ENCODE measurements at regions not wholly inside any gene's neighbourhood (a gene's known extent, or its start where the extent isn't known, plus 50 kb on each side); places are given as distances from the start of the nearest gene placed in this dataset.
A peak's percentile ranks its signal among the peaks of the same experiment; 100 is the strongest.
"Not testable (repeated sequence)": the region's sequence is repeated elsewhere in the genome, so short reads cannot be mapped to it uniquely, and the experiment has no call there.

DNA sequence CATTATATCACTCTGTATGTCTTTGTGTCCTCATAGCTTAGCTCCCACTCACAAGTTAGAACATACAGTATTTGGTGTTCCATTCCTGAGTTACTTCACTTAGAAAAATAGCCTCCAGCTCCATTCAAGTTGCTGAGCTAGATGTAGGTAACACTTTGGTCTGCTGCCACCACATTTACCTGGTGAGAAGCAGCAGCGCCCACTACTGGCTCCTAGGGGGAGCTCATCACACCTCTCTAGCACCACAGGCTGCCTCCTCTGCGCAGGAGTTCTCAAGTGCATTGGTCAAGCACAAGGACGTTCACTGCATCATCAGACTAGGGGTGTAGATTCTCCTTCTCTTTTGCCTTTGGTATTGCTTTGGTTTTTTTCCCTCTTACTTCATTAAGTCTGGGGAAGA, 530.9 kb upstream of the AUTS2 start:
- peak in 1 of 2 donors; percentile 3 for DNase-seq

DNA sequence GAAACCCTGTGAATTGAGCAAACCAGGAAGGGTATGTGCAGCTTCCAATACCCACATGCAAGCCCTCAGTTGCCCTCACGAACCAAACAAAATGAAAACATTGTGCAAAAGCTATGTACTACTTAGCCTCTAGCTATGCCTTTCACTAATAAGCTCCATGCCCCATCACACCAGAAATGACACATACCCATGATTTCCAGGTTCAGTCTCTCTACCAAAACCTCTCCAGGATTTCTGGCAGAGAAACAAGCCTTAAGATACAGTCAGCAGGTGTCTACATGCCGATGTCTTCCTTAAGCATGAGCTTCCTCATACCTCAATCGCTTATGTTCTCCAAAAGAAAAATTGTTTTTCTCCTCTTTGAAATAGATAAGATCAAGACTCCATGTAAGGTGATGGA, 527.8 kb upstream of the AUTS2 start:
- DNase-seq = no peak

DNA sequence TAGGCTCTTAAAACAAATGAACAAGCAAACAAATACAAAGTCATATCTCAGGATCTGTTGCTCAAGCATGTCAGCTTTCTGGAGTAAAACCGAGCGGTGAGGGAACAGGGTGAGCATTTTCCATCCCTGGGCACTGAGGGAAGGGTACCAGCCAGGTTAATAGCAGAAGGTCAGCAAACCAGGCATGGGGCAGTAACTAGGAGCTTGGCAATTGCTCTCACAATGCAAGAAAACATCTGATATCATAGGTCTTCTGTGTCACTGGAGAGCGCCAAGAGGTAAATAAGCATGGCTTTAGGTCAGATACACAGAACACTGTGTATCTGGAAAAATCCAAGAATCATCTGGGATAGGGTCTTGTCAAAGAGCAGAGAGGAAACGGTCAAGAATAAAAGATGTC, 521.7 kb upstream of the AUTS2 start:
- DNase-seq = no peak

DNA sequence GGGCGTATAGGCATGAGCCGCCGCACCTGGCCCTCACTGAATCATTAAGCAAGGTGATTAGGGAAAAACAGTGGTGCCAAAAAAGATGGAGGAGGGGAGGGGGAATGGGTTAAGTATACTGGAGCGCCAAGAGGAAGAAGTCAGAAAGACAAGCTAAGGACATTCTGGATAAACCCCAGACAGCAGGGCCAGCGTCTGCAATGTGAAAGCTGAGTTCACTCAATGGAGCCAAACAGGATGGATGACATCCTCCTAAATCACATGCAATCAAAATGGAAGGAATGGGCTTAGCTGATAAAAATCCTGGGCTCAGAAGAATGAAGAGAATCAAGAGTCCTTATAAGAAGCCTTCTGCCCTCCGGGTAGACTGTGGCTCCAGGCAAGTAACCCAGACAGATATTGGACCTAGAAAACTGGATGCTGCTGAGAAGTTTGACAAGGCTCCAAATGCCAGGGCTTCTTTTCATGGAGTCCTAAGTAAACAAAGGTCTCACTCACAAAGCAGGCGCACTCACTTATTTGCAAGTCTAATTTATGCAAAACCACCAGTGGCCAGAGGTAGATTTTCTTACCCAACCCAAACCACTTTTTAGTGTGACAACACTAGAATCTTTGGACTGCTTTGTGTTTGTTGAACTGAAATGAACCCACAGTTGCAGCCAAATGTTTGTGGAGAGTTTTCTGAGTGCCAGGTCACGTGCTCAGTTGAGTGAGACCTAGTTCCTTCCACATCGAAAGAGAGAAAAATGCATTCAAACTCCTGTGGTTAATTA, 519.1 kb upstream of the AUTS2 start:
- no peak for DNase-seq

DNA sequence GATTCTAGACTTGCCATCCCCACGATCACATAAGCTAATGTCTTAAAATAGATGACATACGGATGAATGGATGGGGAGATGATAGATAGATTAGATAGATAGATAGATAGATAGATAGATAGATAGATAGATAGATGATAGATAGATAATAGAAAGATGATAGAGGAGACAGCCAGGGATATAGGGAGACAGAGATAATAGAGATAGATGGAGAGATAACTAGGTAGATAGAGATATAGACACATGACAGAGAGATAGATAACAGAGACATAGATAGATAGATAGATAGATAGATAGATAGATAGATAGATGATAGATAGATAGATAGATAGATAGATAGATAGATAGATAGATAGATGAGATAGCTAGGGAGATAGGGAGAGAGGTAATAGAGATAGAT, 511.0 kb upstream of the AUTS2 start:
- not testable (repeated sequence) for DNase-seq

DNA sequence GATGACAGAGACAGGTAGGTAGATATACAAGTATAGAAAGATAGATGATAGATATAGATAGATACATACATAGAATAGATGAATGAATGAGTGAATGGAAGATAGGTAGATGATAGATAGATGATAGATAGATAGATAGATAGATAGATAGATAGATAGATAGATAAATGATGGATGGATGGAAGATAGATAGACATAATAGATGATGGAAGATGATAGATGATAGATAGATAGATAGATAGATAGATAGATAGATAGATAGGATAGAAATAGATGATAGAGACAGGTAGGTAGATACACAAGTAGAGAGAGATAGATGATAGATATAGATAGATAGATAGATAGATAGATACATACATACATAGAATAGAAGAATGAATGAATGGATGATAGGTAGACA, 510.1 kb upstream of the AUTS2 start:
- DNase-seq = no peak

DNA sequence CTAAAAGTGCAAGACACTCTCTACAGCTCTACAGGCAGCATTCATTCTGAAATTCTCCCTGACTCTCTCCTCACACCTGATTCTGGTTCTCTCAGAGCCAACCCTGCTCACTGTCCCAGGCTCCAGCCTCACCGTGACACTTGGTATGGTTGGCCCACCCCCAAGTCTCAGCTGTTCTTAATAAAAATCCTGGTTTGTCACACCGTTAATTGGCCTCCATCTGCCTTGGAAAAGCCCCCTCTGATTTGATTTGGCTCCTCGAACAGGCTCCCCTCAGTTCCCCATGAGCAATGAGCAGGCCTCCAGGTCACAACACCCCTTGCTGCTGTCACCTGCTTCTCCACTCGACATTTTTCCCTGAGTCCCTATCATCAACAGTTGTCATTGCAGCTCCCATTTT, 507.3 kb upstream of the AUTS2 start:
- no peak for DNase-seq

DNA sequence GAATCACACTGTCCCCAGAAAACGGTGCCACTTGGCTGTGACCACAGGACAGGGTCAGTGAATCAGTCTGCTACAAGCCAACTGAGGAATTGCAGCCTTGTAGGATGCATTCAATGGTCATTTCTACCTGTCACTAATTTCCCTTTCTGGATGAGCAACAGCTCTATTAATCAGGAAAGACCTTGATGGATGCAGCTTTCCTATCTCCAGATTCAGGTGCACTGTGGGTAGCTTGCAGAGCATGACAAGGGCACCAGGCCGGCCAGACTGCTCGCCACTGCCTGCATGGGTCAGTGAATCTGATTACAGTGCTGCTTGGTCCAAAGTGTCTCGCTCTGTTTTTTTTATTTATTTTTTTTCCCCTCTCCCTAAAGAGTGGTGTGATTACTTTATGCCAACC, 506.8 kb upstream of the AUTS2 start:
- DNase-seq = no peak

DNA sequence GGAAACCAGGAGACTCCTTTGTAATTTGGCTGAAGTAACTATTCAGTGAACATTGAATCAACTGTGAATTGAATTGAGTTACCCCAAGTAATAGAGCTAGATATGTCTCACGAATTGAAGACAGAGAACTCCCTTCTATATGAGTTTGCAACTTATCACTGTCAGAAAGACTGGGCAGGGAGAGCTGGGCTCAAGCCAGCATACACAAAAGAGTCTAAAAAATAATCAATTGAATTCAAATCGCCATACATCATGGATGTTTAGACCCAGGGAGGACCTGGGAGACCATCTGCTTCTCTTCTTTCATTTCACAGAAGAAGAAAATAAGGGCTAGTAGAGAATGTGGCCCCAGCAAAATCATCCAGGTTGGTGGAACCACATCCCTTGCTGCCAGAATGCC, 503.1 kb upstream of the AUTS2 start:
- DNase-seq = no peak

DNA sequence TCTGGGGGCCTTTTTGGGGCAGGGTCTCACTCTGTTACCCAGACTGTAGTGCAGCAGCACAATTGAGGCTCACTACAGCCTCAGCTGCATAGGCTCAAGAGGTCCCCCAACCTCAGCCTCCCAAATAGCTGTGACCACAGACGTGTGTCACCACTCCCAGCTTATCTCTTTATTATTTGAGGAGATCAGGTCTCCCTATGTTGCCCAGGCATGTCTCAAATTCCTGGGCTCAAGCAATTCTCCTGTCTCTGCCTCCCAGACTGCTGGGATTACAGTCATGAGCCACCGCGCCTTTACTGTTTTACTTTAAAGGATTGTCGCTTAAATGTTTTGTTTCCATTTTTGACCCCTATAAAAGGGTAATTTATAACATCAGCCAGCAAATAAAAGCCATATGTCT, 502.6 kb upstream of the AUTS2 start:
- no peak for DNase-seq

DNA sequence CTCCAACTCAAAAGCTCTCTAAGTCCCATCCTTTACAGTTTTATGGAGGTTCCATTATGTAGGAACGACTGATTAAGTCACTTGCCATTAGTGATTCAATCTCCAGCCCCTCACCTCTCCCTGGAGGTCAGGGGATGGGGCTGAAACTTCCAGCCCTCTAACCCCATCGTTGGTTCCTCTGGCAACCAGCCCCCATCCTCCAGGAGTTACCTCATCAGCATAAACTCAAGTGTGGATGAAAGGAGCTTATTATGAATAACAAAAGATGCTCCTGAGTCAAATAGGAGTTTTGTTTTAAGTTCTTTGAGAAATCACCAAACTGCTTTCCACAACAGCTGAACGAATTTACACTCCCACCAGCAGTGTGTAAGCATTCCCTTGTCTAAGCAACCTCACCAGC, 494.3 kb upstream of the AUTS2 start:
- DNase-seq = no peak

DNA sequence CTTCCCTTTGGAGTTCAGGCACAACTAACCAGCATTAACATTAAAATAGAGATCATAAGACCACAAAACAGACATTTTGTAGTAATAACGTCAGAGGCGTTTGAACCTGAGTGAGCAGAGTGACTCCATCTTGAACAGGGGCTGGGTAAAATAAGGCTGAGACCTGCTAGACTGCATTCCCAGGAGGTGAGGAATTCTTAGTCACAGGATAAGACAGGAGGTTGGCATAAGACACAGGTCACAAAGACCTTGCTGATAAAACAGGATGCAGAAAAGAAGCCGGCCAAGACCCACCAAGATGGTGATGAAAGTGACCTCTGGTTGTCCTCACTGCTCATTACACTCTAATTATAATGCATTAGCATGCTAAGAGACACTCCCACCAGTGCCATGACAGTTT, 493.2 kb upstream of the AUTS2 start:
- DNase-seq = no peak

DNA sequence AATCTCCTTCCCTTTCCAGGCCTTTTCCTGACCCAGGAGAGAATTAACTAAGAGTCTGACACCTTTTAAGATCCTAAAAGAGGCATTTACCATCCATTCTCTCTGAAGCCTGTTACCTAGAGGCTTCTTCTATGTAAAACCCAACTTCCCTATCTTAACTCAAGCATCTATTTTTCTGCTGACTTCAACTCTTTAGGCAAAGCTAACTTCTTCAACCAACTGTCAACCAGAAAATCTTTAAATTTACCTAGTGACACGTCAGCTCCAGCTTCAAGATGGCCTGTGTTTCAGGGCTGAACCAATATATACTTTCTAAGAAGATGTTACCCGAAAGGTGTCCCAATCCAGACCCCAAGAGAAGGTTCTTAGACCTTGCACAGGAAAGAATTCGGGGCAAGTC, 492.3 kb upstream of the AUTS2 start:
- no peak for DNase-seq

DNA sequence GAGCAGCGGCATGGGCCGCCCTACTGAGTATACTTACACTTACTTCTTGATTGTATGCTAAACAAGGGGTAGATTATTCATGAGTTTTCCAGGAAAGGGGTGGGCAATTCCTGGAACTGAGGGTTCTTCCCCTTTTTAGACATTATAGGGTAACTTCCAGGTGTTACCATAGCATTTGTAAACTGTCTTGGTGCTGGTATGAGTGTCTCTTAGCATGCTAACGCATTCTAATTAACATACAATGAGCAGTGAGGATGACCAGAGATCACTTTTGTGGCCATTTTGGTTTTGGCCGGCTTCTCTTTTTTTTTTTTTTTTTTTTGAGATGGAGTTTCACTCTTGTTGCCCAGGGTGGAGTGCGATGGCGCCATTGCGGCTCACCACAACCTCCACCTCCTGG, 491.8 kb upstream of the AUTS2 start:
- not testable (repeated sequence) for DNase-seq

DNA sequence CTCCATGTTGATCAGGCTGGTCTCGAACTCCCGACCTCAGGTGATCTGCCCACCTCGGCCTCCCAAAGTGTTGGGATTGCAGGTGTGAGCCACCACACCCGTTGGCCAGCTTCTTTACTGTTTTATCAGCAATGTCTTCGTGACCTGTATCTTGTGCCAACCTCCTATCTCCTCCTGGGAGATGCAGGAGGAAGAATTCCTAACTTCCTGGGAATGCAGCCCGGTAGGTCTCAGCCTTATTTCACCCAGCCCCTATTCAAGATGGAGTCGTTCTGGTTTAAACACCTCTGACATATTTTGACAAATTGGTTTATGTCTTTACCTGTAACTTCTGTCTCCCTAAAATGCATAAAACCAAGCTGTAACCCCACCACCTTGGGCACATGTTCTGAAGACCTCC, 491.3 kb upstream of the AUTS2 start:
- DNase-seq = not testable (repeated sequence)

DNA sequence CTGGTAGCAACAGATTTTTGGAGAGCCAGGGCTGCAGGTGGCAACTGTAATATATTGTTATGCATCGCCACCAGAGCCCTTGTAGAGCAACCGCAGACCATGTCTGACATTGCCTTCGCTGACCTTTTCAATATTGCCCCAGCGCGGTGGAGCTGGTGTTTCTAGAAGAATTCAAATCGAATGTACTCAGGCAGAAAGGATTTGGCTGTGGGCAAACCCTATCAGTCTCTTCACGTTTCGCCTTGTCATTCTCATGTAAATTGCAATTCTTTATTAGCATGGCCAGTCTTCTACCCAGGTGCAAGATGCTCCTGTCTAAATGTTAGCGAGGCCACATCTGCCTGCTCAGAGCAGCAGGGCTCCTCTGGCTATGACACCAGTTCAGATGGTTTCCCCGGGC, 490.2 kb upstream of the AUTS2 start:
- DNase-seq = no peak

DNA sequence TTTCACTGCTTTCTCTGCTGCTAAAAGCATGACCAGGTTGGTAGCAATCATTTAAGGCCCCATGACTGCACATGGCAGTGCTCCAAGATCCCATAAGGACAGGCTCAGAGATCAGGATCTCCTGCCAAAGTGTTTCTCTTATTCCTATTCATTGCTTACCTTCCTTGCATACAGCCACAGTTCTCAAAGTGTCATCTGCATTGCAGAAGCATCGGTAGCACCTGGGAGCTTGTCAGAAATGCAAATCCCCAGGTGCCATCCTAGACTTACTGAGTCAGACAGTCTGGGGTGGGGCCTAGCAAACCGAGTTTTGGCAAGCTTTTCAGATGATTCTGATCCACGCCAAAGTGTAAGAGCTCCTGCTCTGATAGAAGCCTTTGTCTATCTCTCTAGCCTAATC, 489.0 kb upstream of the AUTS2 start:
- no peak for DNase-seq

DNA sequence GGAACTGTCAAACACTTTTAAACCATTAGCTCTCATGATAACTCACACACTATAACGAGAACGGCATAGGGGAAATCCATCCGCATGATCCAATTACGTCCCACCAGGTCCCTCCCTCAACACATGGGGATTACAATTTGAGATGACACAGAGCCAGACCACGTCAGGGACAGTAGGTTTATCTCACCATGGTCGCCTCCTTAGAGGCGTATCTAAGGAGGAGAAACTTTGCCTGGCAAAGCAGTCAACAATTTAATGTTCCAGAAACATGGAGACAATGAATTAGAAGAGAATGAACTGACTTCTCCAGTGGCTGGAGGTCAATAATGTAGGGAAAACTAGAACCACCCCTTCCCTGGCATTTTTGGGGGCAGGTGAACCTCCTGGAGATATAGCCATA, 488.4 kb upstream of the AUTS2 start:
- DNase-seq = no peak

DNA sequence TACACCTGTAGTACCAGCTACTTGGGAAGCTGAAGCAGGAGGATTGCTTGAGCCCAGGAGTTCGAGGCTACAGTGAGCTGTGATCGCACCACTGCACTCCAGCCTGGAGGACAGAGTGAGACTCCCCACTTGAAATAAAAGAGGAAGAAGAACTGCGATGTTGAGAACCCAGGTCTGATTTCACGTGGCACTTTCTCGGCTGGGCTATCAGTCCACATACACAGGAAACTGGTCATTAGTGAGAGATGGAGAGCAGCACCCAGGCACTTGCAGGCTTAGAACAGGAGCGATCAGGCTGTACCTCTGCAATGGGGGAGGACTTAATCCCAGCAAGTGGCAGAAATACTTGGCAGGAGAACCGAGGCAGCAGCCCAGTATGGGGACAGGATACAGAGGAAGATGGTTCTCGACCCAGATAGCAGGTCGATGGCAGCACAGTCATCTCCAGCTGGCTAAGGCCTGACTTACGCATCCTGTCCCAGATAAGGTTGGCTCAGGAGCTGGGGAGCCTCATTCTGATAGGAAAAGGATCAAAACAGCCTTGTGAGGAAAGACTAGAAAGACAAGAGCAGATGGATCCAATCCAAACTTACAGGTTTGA, 487.7 kb upstream of the AUTS2 start:
- DNase-seq = no peak

DNA sequence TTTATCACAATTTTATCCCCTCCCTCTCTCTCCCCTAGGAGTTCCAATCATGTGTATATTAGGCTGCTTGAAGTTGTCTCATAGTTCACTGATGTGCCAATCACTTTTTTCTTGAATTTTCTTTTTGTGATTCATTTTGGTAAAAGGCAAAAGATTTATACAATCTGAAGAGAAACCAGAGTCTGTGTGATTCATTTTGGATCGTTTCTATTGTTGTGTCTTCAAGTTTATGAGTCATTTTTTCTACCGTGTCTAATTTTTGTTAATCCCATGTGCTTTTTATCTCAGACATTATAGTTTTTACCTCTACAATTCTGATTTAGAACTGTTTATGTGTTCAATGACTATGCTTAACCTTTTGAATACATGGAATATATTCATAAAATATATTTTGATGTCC, 483.9 kb upstream of the AUTS2 start:
- DNase-seq = no peak

DNA sequence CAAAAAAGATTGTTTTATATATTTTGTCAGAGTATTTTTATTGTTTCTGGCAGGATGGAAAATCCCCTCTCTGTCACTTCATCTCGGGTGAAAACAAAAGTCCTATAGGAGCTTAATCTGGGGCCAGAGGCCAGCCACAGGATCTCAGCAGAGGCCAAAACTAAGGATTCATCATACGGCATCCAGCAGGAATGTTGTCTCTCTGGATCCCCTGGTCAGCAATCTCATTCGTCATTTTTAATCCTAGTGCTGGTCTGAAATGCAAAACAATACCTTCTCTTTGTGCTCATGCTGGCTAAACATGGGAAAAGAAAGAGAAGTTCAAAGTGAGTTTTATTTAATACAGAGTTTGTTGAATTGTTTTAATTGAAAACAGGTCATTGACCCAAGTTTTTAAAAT, 482.5 kb upstream of the AUTS2 start:
- no peak for DNase-seq

DNA sequence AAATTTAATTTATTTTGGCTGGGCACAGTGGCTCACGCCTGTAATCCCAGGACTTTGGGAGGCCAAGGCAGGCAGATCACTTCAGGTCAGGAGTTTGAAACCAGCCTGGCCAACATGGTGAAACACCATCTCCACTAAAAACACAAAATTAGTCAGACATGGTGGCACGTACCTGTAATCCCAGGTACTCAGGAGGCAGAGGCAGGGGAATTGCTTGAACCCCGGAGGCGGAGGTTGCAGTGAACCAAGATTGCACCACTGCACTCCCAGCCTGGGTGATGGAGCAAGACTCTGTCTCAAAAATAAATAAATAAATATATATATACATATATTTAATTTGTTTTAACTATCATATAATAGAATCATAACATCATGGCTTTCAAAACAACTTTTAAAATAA, 482.1 kb upstream of the AUTS2 start:
- not testable (repeated sequence) for DNase-seq

DNA sequence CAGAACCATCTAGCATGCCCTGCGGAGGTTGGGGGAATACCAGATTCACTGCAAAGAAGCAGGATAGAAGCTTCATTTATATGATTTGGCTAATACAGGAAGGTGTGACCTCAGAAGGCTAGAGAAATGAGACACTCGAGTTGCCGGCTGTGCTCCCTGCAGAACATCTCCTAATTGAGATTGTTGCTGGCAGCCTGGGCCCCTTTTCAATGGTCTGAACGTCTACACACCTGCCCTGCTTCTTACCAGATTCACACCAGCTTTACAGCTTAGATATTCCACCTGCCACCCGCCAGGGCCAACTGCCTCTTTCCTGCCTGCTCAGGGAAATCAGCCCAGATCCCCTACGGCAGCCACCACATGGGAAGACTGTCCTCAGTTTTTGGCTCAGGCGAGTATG, 475.3 kb upstream of the AUTS2 start:
- DNase-seq = no peak

DNA sequence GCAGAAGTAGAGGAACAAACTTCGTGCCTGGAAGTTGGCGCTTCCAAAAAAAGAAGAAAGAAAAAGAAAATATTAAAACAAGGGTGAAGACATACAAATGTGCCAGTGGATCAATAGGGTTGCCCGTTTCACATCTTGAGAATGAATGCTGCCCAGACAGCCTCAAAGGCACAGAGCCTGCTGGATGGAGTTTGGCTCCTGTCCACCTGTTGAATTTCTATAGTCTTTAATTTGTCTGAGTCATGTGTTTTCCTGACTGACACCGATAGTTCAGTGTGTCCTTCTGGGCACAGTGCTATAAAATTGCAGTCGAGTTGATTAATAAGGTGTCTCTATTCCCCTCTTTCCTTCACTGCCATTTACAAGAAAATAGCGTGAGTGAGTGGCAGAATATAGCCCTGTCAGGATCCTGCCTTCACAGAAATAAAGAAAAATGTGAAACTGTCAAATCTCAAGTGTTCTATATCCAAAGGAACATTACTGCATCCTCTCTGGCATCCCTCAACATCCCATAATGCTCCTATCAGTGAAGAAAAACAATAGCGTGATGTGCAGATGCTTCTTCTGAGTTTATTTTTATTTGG, 471.3 kb upstream of the AUTS2 start:
- DNase-seq = no peak

DNA sequence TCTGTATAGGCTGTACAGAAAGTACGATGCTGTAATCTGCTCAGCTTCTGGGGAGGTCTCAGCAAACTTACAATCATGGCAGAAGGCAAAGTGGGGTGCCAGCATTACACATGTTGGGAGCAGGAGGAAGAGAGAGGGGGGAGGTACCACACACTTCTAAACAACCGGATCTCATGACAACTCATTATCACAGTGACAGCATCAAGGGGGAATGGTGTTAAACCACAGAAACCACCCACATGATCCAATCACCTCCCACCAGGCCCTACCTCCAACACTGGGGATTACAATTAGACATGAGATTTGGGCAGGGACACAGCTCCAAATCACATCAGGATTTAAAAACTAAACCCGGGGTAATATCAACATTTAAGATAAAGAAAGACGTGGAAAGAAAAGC, 468.8 kb upstream of the AUTS2 start:
- no peak for DNase-seq

All from stimulated activated CD4-positive, alpha-beta T cell treated with anti-CD3 and anti-CD28 coated beads, Interleukin-2, amount 100 ng/mL, for 24 hours (primary cell).